A172 (cell line): ENCODE measurements at regions not wholly inside any gene's neighbourhood (a gene's known extent, or its start where the extent isn't known, plus 50 kb on each side); places are given as distances from the start of the nearest gene placed in this dataset.
A peak's percentile ranks its signal among the peaks of the same experiment; 100 is the strongest.

ENCODE experiments used
- DNase-seq: peaks from one replicate; pipeline ENCODE4 v3.0.0-alpha.2; 2015; ENCODE audit warnings: low spot score

DNA sequence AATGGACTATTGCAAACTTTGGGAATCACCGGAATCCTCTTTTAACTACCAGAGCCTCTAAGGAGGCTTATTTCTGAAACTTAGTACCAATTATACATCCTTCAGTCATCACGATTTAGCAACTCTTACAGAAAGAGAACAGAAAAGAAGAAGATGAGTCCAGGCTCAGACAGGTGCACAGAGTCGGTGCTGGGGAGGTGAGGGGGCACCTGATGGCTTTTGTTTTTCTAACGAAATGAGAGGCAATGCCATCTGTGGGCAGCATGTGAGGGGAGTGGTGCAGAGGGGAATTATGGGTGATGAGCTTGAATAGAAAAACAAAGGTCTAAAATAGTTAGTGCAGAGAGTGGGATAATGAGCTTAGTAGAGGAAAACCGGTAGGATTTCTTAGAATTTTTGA is 522.6 kb downstream of the CMPK2 start:
- DNase-seq, result no peak

- DNase-seq, result no peak
Observed at GRCh38 chr2:6352247-6352646, 513.5 kb downstream of the CMPK2 start.

DNA sequence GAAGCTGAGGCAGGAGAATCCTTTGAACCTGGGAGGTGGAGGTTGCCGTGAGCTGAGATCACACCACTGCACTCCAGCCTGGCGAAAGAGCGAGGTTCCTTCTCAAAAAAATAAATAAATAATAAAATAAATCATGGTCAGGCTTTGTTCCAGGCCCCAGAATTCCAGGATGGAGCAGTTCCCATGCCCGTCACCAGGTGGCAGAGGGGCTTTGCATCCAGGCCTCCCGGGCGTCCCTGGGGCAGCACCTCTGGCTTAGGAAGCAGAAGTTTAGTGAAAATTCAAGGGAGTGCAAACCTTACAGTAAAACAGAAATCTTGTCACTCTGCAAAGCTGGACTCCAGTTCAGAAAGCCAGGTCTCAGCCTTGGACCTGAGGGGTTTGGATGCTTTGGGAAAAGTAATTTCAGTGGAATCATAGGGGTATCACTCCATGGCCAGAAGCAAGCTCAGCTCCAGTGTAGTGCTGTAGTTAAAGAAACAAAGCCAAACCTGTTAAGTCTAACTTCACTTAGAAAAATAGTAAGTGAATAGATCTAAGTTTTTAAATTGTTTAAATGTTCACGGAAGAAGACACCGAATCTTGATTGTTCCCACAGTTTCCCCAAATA is 512.7 kb downstream of the CMPK2 start:
- peak; percentile 59 for DNase-seq

GRCh38 chr2:6353669-6354068 is 512.0 kb downstream of the CMPK2 start:
- no peak for DNase-seq

DNA sequence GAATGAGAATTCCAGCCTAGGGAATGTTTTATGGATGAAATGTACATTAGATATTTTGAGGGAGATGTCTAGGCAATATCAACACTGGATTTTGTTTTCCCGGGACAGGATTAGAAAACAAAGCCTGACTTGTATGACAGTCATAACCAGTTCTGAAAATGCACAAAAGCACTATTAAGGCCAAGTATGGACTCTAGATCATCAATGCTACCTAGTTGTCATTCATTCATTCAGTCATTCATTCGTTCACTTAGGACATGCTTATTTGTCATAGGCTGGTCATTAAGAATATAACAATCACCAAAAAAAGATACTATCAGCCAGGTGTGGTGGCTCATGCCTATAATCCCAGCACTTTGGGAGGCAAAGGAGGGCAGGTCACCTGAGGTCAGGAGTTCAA is 511.2 kb downstream of the CMPK2 start:
- no peak for DNase-seq

DNA sequence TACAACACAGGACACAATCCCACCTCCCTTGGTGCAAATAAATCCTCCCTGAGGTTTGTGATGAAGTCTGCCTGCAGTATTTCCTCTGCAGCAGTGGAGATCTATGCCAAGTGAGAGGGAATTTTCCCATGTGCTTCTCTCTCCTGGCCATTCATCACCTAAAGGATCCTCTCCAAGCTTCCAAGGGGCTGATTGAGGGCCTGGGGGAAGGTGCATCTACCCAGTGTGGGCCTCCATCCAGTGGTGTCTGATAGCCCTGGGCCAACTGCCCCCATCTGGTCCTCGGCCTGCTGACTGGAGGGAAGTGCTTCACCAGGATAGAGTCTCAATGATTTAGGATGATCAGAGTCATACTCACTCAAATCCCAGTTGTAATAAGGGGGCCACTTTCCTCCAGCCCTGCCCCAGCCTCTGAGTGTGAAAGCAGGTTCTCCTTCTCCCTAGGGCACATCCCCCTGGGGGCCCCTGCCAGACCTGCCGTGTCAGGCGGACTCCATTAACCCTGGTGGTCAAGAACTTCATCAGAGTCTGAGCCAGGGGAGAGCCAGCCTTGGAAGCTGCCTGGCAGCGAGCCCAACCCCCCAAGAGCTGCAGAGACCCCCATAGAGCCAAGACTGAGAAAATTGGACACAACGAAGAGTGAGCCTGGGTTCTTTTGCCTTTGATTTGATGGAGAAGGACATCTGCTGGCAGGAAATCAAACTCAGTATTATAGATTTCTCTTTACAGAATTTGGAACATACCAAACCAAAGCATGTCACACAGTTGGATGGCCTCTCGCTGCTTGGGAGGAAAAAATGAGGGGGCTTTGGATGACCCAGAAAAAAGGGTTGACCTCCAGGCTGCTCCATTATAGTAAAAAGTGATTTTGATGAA is 509.6 kb downstream of the CMPK2 start:
- no peak for DNase-seq

DNA sequence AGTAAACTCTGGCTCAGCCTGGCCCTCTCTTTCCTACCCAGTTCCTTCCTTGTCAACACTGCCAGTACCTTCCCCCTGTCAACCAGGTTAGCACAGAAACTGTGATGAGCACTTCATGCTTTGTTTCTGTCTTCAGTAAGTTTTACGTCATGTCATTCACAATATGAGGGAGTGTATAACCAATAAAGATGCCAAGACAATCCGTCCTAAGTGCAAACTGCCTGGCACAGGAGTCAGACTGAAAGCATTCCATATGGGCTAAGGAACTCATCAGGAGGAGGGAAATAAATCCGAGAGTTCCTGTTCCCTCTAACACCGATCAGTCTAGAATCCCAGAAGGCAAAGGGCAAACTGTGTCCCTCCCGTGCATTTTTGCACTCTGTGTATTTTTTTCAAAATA is 507.2 kb downstream of the CMPK2 start:
- no peak for DNase-seq

GRCh38 chr2:6358985-6359384 is 506.7 kb downstream of the CMPK2 start:
- DNase-seq, result no peak

- DNase-seq, result no peak
Observed at GRCh38 chr2:6359964-6360363, 505.7 kb downstream of the CMPK2 start.

GRCh38 chr2:6362671-6363450 is 502.8 kb downstream of the CMPK2 start:
- DNase-seq, result no peak

- DNase-seq, result peak; percentile 4
Observed at GRCh38 chr2:6368281-6368680, 497.4 kb downstream of the CMPK2 start.

DNA sequence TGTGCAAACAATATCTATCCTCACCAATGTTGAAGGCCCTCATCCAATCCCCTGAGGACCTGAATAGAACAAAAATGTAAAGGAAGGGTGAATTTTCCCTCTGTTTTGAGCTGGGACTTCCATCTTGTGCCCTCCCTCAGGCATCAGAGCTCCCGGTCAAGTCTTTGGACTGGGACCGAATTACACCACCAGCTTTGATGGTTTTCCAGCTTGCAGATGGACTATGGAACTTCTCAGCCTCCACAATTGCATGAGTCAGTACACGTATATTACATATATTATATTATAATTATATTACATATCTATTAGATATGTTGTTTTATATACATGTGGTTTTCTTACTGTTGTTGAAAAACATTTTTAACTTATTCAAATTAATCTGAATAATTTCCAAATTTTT is 496.4 kb downstream of the CMPK2 start:
- DNase-seq, result no peak

GRCh38 chr2:6370753-6371551 is 494.8 kb downstream of the CMPK2 start:
- no peak for DNase-seq

GRCh38 chr2:6372317-6372901 is 493.3 kb downstream of the CMPK2 start:
- DNase-seq, result peak; percentile 83

DNA sequence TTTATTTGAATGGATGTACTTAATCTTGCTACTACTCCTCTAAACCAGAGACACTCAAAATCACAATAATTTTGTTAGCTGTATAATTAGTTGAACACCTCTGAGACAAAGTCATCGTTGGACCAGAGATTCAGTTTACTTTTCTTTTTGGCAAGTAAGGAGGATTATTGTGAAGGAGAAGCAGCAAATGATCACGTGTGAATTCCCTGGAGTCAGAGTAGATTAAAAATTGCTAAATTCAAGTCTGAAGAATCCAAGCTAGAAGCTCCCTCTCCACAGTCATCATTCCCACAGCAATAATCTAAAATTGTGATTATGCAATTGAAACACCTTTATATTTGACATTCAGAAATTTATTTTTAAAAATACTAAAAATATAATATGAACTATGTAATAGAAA is 484.4 kb downstream of the CMPK2 start:
- DNase-seq, result no peak

- DNase-seq, result no peak
Observed at GRCh38 chr2:6384341-6384740, 481.4 kb downstream of the CMPK2 start.

- no peak for DNase-seq
Observed at GRCh38 chr2:6392354-6392753, 473.4 kb downstream of the CMPK2 start.

- no peak for DNase-seq
Observed at GRCh38 chr2:6392966-6393365, 472.7 kb downstream of the CMPK2 start.

GRCh38 chr2:6393819-6394218 is 471.9 kb downstream of the CMPK2 start:
- no peak for DNase-seq

GRCh38 chr2:6394276-6394675 is 471.4 kb downstream of the CMPK2 start:
- DNase-seq, result no peak

- DNase-seq, result no peak
Observed at GRCh38 chr2:6398421-6398820, 467.3 kb downstream of the CMPK2 start.
